Esophagus squamous epithelium (tissue), 4 donors: ENCODE measurements at regions not wholly inside any gene's neighbourhood (a gene's known extent, or its start where the extent isn't known, plus 50 kb on each side); places are given as distances from the start of the nearest gene placed in this dataset.

Experiments used
- CTCF ChIP-seq, 6 experiments: fragments of 450-650 bp in 4 of 6; fragments of 200-600 bp in 2 of 6; sonication (generic) in 2 of 6; IDR thresholded peaks; one replicate each; pipeline ENCODE4 v1.5.1; 2016 to 2019; ENCODE audit warnings: antibody characterized with exemption in 6 of 6, mild to moderate bottlenecking in 4 of 6, moderate library complexity in 4 of 6
- POLR2A ChIP-seq, 4 donors: fragments of 450-650 bp; IDR thresholded peaks; one replicate each; pipeline ENCODE4 v1.6.1; 2017; ENCODE audit warnings: antibody characterized with exemption in 4 of 4, mild to moderate bottlenecking in 4 of 4, moderate library complexity in 3 of 4

- TF ChIP-seq CTCF (IDR thresholded peaks at IDR 0.05) (no peak), POLR2A (IDR thresholded peaks at IDR 0.05) (no peak)
Measured at GRCh38 chr7:17564678-17565212, 266.3 kb downstream of the AHR start.
